Fibroblast of gingiva (primary cell): ENCODE measurements at regions not wholly inside any gene's neighbourhood (a gene's known extent, or its start where the extent isn't known, plus 50 kb on each side); places are given as distances from the start of the nearest gene placed in this dataset.
"Not testable (repeated sequence)": the region's sequence is repeated elsewhere in the genome, so short reads cannot be mapped to it uniquely, and the experiment has no call there.

Experiments used
- DNase-seq: peaks from one replicate; pipeline ENCODE4 v3.0.0-alpha.2; 2011; ENCODE audit warnings: low read depth

- no peak for DNase-seq
Observed at GRCh38 chr10:80750268-80750667, 212.6 kb downstream of the SH2D4B start.

GRCh38 chr10:80751940-80752339 lies 214.2 kb downstream of the SH2D4B start:
- no peak for DNase-seq

DNA sequence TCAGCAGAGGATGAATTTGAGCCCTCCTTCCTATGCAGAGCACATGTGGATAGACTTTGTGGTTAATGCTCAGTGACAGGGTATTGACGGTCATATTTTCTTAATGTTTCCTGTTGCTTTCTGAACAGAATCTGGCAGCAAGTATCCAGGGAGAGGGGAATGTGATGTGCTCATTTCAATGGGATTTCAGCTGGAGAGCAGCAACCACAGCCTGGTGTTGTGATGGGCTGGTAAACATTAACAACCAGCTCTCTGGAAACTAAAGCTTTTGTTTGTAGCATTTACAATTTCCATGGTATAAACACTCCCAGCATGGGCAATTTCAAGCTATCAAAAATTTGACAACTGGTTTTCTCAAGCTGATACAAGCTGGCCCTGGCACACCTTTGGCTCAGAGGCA lies 215.9 kb downstream of the SH2D4B start:
- DNase-seq = no peak

DNA sequence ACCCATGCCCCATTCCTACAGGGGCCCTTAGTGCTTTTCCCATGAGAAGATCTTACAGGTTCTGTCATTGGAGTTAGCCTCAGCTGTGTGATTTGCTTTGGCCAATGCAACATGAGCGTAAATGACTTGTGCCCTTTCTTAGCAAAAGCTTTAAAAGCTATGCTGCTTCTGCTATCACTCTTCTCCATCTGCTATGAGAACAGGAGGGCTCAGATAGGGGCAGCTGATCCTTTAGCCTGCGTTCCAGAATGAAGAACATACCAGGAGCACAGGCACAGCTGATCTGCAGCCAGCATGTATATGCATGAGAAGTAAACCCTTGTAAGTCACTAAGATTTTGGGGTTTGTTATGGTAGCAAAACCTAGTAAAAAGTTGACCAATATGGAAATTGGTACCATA lies 218.2 kb downstream of the SH2D4B start:
- no peak for DNase-seq

- DNase-seq = no peak
Observed at GRCh38 chr10:80759693-80760092, 222.0 kb downstream of the SH2D4B start.

GRCh38 chr10:80760914-80761371 lies 223.2 kb downstream of the SH2D4B start:
- DNase-seq = no peak

DNA sequence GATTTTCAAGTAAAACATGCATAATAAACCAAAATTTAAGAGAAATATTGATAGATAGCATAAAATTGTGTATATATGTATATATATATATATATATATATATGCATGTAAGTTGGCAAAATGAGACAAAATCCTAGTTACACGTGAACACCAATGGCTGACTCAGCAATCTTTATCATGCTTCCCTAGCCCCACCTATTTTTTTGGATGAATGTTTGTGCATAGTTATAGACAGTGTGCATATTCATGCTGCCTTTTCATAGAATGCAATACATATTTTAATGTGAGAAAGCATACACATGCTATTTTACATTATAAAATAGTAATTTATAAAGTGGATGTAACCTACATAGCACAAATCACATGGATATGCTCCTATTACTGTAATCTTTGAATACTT lies 230.3 kb downstream of the SH2D4B start:
- DNase-seq = no peak

DNA sequence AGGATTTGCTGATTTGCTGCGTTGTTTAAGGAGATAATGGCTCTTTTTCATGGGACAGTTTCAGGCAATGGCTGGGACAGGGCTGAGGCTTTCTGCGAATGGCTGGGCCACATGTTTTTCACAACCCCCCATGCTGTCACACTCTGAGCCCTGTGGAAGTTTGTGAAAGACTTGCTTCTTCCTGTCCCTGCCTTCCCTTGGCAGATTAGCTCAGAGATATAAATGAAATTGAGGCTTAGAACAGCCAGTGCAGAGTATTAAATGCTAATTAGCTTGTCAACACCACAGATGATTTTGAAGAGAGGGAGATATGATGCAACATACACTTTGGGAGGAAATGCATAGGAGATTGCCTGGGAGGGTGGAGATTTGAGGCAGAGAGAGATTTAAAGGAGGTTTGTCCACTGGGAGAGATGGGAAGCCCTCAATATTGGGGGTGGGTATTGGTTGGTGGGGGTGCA lies 232.0 kb downstream of the SH2D4B start:
- DNase-seq = no peak

DNA sequence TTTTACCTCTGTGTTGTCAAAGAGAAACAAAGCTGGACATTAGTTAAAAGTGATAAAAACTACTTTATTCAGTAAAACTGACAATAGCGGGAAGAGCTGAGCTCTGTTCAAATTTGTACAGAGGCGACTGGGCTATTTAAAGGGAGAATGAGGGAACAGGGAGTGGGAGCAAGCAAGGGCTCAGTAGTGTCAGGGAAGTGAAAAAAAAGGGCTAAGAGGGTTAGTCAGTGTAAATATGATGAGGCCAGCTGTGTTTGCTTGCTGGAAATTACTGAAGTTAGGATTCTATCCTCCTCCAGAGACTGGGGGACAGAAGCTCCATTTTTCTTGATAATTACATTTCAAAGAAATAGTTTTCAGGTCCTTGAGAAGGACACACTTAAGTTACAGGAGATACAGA lies 232.5 kb downstream of the SH2D4B start:
- no peak for DNase-seq

- no peak for DNase-seq
Observed at GRCh38 chr10:80771285-80771684, 233.6 kb downstream of the SH2D4B start.

- DNase-seq = no peak
Observed at GRCh38 chr10:80771902-80772555, 234.3 kb downstream of the SH2D4B start.

DNA sequence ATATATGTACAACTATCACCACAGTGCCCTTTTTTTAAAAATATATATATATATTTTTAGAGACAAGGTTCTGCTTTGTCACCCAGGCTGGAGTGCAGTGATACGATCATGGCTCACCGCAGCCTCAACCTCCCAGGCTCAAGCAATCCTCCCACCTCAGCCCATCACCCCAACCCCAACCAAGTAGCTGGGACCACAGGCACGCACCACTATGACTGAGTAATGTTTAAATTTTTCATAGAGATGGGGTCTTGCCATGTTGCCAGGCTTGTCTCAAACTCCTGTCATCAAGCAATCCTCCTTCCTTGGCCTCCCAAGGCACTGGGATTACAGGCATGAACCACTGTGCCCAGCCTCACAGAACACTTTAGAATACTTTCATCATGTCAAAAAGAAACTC lies 234.9 kb downstream of the SH2D4B start:
- no peak for DNase-seq

GRCh38 chr10:80784695-80785094 lies 247.0 kb downstream of the SH2D4B start:
- DNase-seq = no peak

GRCh38 chr10:80786322-80786721 lies 248.6 kb downstream of the SH2D4B start:
- DNase-seq = no peak

- DNase-seq = no peak
Observed at GRCh38 chr10:80787952-80788351, 250.2 kb downstream of the SH2D4B start.

DNA sequence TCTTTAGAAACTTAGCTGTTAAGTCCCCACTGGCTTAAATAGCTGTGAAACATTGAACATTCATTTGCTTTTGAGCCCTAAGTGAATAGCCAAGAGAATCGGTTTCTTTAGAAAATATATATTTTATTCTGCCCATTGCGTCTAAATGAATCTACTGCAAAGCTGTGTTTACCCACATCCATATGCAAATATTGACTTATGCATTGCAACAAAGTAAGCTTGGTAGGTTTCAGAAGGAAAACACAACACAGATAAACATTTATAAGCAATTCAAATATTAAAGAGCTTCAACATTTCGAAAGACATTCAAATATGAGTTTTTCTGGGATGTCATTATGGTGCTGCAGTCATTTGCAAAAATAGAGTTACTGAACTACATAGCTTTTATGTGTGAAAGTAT lies 257.3 kb downstream of the SH2D4B start:
- DNase-seq = no peak

- DNase-seq = no peak
Observed at GRCh38 chr10:80805343-80806020, 267.8 kb downstream of the SH2D4B start.

DNA sequence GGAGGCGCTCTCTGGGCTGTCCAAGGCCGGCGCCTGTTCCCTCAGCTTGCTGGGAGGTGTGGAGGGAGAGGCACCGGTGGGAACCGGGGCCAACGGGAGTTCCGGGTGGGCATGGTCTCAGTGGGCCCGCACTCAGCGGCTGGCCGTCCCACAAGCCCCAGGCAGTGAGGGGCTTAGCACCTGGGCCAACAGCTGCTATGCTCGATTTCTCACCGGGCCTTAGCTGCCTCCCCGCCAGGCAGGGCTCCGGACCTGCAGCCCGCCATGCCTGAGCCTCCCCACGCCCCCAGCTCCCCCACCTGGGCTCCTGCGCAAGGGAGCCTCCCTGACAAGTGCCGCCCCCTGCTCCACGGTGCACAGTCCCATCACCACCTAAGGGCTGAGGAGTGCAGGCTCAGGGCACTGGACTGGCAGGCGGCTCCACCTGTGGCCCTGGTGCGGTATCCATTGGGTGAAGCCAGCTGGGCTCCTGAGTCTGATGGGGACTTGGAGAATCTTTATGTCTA lies 276.5 kb downstream of the SH2D4B start:
- DNase-seq = no peak

GRCh38 chr10:80829151-80829550 lies 291.4 kb downstream of the SH2D4B start:
- no peak for DNase-seq

DNA sequence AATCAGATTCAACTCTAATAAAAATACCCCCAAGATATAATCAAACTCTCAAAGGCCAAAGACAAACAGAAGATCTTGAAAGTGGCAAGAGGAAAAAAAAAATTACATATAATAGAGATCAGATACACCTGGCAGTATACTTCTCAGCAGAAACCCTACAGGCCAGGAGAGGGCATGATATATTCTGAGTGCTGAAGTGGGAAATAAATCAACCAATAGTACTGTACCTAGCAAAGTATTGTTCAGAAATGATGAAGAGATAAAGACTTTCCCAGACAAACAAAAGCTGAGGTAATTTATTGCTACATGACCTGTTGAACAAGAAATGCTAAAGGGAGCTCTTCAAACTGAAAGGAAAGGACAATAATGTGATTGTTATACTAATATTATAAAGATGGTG lies 291.9 kb downstream of the SH2D4B start:
- DNase-seq = no peak

- DNase-seq = not testable (repeated sequence)
Observed at GRCh38 chr10:80832693-80833092, 295.0 kb downstream of the SH2D4B start.

DNA sequence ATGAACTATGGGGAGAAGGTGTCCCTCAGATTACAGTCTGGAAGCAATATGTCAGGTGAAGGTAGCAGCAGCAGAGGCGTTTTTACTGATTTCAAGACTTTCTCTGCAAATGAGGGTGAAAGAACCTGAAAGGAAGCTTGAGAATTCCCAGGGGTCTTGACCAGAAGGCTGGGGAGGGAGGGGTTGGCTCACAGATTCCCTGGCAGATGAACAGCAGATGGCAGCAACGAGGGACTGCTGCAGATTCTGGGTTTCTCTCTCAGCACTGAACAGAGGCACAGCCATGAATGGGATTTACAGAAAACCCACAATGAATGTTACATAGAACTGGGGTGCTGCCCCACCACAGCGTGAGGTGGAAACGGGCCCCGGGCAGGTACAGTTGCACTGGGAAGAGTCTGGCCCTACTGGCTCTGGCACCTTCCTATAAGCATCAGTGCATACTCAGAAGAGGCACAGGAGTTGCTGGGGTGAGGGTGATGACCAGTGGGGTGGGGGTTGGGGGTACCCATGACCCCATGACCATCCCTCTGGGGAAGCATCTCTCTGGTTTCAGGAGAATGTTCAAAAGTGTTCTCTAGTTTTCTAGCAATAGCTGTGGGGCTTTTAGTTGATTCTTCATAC lies 317.8 kb downstream of the SH2D4B start:
- DNase-seq = no peak

GRCh38 chr10:80856186-80856585 lies 318.5 kb downstream of the SH2D4B start:
- no peak for DNase-seq
